Chondrocyte (in vitro differentiated cells): ENCODE measurements at regions not wholly inside any gene's neighbourhood (a gene's known extent, or its start where the extent isn't known, plus 50 kb on each side); places are given as distances from the start of the nearest gene placed in this dataset.
"Not testable (repeated sequence)": the region's sequence is repeated elsewhere in the genome, so short reads cannot be mapped to it uniquely, and the experiment has no call there.

Source experiments
- DNase-seq: peaks from one replicate; pipeline ENCODE4 v3.0.0; 2021; ENCODE audit warnings: mixed read lengths, low spot score
- H3K27ac Mint-ChIP-seq: one replicate; pipeline ENCODE4 v1.8.0; 2021; ENCODE audit warnings: mild to moderate bottlenecking, moderate library complexity, mixed read lengths; ENCODE audit not compliant: unreplicated experiment
- H3K27me3 Mint-ChIP-seq: 2 replicates; pipeline ENCODE4 v1.8.0; 2021; ENCODE audit warnings: low read depth, mixed read lengths
- H3K36me3 Mint-ChIP-seq: 2 replicates; pipeline ENCODE4 v1.8.0; 2021; ENCODE audit warnings: low read depth, mixed read lengths
- H3K4me1 Mint-ChIP-seq: 2 replicates; pipeline ENCODE4 v1.8.0; 2021; ENCODE audit warnings: low read depth, mild to moderate bottlenecking, mixed read lengths
- H3K4me3 Mint-ChIP-seq: one replicate; pipeline ENCODE4 v1.8.0; 2021; ENCODE audit warnings: mild to moderate bottlenecking, moderate library complexity, mixed read lengths; ENCODE audit not compliant: unreplicated experiment
- H3K9me3 Mint-ChIP-seq: 2 replicates; pipeline ENCODE4 v1.8.0; 2021; ENCODE audit warnings: low read depth, mixed read lengths
- CTCF ChIP-seq: fragments of 200-600 bp; sonication (generic); IDR thresholded peaks from 2 replicates; pipeline ENCODE4 v1.5.0; 2021; ENCODE audit warnings: antibody characterized with exemption, mild to moderate bottlenecking, moderate library complexity

GRCh38 chr11:94245121-94245520 is 59.3 kb upstream of the IZUMO1R start:
- Mint-ChIP-seq H3K4me3 (no peak overlapping the region), H3K36me3 (no peaks in the 10 kb centered on the region), H3K4me1 (peaks cover 9% of the 10 kb centered on the region), H3K27ac (no peak overlapping the region), H3K27me3 (no peaks in the 10 kb centered on the region), H3K9me3 (peaks cover 6% of the 10 kb centered on the region)
- TF ChIP-seq CTCF = no peak
- DNase-seq = no peak

- peaks cover 20% of the 10 kb centered on the region for H3K9me3 Mint-ChIP-seq
- not testable (repeated sequence) for H3K27ac Mint-ChIP-seq, H3K4me3 Mint-ChIP-seq, H3K27me3 Mint-ChIP-seq, H3K4me1 Mint-ChIP-seq, DNase-seq, H3K36me3 Mint-ChIP-seq
Measured at GRCh38 chr11:94248301-94248700, 56.1 kb upstream of the IZUMO1R start.

GRCh38 chr11:94254214-94254613 is 50.2 kb upstream of the IZUMO1R start:
- Mint-ChIP-seq H3K9me3 (peaks cover 33% of the 10 kb centered on the region), H3K4me1 (no peaks in the 10 kb centered on the region), H3K27me3 (no peaks in the 10 kb centered on the region), H3K36me3 (no peaks in the 10 kb centered on the region), H3K4me3 (no peak overlapping the region), H3K27ac (no peak overlapping the region)
- no peak for DNase-seq
- no peak for TF ChIP-seq CTCF
